Gastrocnemius medialis (tissue), 4 donors: ENCODE measurements at regions not wholly inside any gene's neighbourhood (a gene's known extent, or its start where the extent isn't known, plus 50 kb on each side); places are given as distances from the start of the nearest gene placed in this dataset.

Experiments used
- CTCF ChIP-seq, 5 experiments: fragments of 450-650 bp in 3 of 5; fragments of 200-600 bp in 2 of 5; sonication (generic) in 2 of 5; IDR thresholded peaks in 4 of 5; conservative IDR thresholded peaks in 1 of 5; 1 replicate in 4 of 5; 2 replicates in 1 of 5; pipeline ENCODE4 v1.5.1; 2016 to 2019; ENCODE audit warnings: antibody characterized with exemption in 5 of 5, mild to moderate bottlenecking in 3 of 5, moderate library complexity in 3 of 5
- POLR2A ChIP-seq, 2 donors: fragments of 450-650 bp; IDR thresholded peaks; one replicate each; pipeline ENCODE4 v1.6.1; 2017; ENCODE audit warnings: antibody characterized with exemption in 2 of 2, mild to moderate bottlenecking in 2 of 2, moderate library complexity in 2 of 2

GRCh38 chr10:64039198-64039597 is 518.0 kb downstream of the REEP3 start:
- TF ChIP-seq POLR2A (IDR thresholded peaks at IDR 0.05) = no peak
- TF ChIP-seq CTCF (IDR thresholded peaks at IDR 0.05 in 4 of 5, conservative IDR thresholded peaks at IDR 0.05 in 1 of 5) = no peak
